ENCODE measurements at regions not wholly inside any gene's neighbourhood (a gene's known extent, or its start where the extent isn't known, plus 50 kb on each side); places are given as distances from the start of the nearest gene placed in this dataset.
"Not testable (repeated sequence)": the region's sequence is repeated elsewhere in the genome, so short reads cannot be mapped to it uniquely, and the experiment has no call there.

DNA sequence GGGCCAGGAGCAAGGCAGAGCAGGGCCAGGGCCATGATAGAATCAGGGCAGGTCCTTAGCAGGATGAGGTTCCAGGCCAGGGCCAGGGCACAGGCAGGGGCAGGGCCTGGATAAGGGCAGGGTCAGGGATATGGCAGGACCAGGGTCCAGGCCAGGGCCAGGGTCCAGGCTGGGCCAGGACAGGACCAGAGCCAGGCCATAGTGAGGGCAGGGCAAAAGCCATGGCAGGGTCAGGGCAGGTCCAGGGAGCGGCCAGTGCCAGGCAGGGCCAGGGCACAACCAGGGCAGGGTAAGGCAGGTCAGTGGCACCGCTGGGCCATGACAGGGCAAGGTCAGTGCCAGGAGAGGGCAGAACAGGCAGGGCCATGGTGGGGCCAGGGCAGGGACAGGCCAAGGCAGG, 152.2 kb downstream of the LIPI start:
- TF ChIP-seq SUZ12 (IDR thresholded peaks at IDR 0.05) = no peak
- TF ChIP-seq CTBP1 (IDR thresholded peaks at IDR 0.05; ENCODE audit: borderline replicate concordance) = no peak
- no peak for TF ChIP-seq L3MBTL2 (conservative IDR thresholded peaks at IDR 0.05)
- no peak for TF ChIP-seq FOXK2 (IDR thresholded peaks at IDR 0.05)
- TF ChIP-seq HDGF (IDR thresholded peaks at IDR 0.05; ENCODE audit: borderline replicate concordance) = no peak
- no peak for TF ChIP-seq ELF4 (IDR thresholded peaks at IDR 0.05)
- TF ChIP-seq FOXA1 (IDR thresholded peaks at IDR 0.05) = no peak
- TF ChIP-seq LEF1 (IDR thresholded peaks at IDR 0.05; ENCODE audit: borderline replicate concordance) = no peak
- TF ChIP-seq TARDBP (IDR thresholded peaks at IDR 0.05) = no peak
- TF ChIP-seq ARNT (IDR thresholded peaks at IDR 0.05) = no peak
- no peak for TF ChIP-seq FOXM1 (IDR thresholded peaks at IDR 0.05; ENCODE audit: borderline replicate concordance)
- TF ChIP-seq ZNF384 (IDR thresholded peaks at IDR 0.05) = no peak
- TF ChIP-seq, protein P1, sequence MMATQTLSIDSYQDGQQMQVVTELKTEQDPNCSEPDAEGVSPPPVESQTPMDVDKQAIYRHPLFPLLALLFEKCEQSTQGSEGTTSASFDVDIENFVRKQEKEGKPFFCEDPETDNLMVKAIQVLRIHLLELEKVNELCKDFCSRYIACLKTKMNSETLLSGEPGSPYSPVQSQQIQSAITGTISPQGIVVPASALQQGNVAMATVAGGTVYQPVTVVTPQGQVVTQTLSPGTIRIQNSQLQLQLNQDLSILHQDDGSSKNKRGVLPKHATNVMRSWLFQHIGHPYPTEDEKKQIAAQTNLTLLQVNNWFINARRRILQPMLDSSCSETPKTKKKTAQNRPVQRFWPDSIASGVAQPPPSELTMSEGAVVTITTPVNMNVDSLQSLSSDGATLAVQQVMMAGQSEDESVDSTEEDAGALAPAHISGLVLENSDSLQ (IDR thresholded peaks at IDR 0.05) = no peak
- no peak for TF ChIP-seq SP1 (IDR thresholded peaks at IDR 0.05)
- no peak for TF ChIP-seq BHLHE40 (IDR thresholded peaks at IDR 0.05; ENCODE audit: borderline replicate concordance)
- TF ChIP-seq NFRKB (IDR thresholded peaks at IDR 0.05) = no peak
- ChIA-PET POLR2A (no interaction called here), CTCF (no interaction called here)
- DNase-seq (ENCODE audit: extremely low spot score) = no peak

DNA sequence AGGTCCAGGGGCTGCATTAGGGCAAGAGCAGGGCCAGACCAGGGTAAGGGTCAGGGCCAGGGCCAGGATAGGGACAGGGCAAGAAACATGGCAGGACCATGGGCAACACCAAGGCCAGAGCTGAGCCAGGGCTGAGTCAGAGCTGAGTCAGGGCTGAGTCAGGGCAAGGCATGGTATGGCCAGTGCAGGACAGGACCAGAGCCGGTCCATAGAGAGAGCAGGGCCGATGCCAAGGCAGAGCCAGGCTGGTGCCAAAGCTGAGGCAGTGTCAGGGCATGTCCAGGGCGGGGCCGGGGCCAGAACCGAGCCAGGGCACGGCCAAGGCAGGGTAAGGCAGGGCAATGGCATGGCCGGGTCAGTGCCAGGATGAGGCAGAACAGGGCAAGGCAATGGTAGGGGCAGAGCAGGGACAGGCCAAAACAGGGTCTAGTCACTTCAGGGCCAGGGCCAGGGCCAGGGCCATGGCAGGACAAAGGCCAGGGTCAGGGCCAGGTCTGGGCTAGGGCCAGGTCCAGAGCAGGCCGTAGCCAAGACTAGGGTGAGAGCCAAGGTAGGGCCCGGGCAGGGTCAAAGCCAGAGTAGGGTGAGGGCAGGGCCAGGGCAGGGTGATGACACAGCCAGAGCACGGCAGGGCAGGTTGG, 152.8 kb downstream of the LIPI start:
- CTCF ChIA-PET; DNase-seq (ENCODE audit: extremely low spot score); POLR2A ChIA-PET: not testable (repeated sequence)

DNA sequence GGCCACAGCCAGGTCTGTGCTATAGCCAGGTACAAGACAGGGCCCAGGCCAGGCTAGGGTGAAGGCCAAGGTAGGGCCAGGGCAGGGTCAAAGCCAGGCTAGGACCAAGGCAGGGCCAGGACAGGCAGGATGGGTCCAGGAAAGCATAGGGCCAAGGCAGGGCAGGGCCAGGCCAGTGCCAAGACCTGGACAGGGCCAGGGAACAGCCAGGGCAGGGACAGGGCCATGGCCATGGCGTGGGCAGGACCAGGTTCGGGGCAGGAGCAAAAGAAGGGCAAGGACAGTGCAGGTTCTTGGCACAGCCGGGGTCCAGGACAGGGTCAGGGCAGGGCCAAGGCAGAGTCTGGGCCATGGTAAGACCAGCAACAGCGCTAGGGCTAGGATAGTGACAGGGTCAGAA, 153.4 kb downstream of the LIPI start:
- ChIA-PET CTCF (no interaction called here), POLR2A (no interaction called here)
- TF ChIP-seq ZNF384 (IDR thresholded peaks at IDR 0.05) (no peak), BHLHE40 (IDR thresholded peaks at IDR 0.05; ENCODE audit: borderline replicate concordance) (no peak), CTBP1 (IDR thresholded peaks at IDR 0.05; ENCODE audit: borderline replicate concordance) (no peak), SP1 (IDR thresholded peaks at IDR 0.05) (no peak), ELF4 (IDR thresholded peaks at IDR 0.05) (no peak), LEF1 (IDR thresholded peaks at IDR 0.05; ENCODE audit: borderline replicate concordance) (no peak), ARNT (IDR thresholded peaks at IDR 0.05) (no peak), L3MBTL2 (conservative IDR thresholded peaks at IDR 0.05) (no peak), FOXA1 (IDR thresholded peaks at IDR 0.05) (no peak), FOXM1 (IDR thresholded peaks at IDR 0.05; ENCODE audit: borderline replicate concordance) (no peak)
- no peak for DNase-seq (ENCODE audit: extremely low spot score)

DNA sequence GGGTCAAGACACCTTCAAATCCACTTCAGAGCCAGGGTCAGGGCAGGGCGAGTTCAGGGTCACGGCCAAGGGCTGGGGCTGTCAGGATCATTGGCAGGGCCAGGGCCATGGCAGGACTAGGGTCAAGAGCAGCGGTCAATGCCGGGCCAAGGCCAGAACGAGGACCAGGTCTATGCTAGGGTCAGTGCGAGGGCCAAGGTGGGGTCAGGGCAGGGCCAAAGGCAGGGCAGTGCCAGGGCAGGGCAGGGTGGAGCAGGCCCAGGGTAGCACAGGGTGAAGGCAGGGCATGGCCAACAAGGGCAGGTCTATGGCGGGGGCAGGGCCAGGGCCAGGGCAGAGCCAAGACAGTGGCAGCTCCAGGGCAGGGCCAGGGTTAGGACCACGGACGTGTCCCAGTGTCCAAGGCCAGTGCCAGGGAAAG, 154.0 kb downstream of the LIPI start:
- CTCF ChIA-PET = interaction anchor here (0.6 kb wide), 1 partner anchor 17 kb away, joined by 3 read pairs; no protein-coding TSS in a partner anchor
- POLR2A ChIA-PET = no interaction called here
- DNase-seq (ENCODE audit: extremely low spot score) = no peak
- no peak for TF ChIP-seq FOXK2 (IDR thresholded peaks at IDR 0.05)
- TF ChIP-seq L3MBTL2 (conservative IDR thresholded peaks at IDR 0.05) = no peak
- TF ChIP-seq, protein P1 (IDR thresholded peaks at IDR 0.05) = no peak
- no peak for TF ChIP-seq SUZ12 (IDR thresholded peaks at IDR 0.05)
- no peak for TF ChIP-seq BHLHE40 (IDR thresholded peaks at IDR 0.05; ENCODE audit: borderline replicate concordance)
- no peak for TF ChIP-seq TARDBP (IDR thresholded peaks at IDR 0.05)
- TF ChIP-seq FOXM1 (IDR thresholded peaks at IDR 0.05; ENCODE audit: borderline replicate concordance) = no peak

DNA sequence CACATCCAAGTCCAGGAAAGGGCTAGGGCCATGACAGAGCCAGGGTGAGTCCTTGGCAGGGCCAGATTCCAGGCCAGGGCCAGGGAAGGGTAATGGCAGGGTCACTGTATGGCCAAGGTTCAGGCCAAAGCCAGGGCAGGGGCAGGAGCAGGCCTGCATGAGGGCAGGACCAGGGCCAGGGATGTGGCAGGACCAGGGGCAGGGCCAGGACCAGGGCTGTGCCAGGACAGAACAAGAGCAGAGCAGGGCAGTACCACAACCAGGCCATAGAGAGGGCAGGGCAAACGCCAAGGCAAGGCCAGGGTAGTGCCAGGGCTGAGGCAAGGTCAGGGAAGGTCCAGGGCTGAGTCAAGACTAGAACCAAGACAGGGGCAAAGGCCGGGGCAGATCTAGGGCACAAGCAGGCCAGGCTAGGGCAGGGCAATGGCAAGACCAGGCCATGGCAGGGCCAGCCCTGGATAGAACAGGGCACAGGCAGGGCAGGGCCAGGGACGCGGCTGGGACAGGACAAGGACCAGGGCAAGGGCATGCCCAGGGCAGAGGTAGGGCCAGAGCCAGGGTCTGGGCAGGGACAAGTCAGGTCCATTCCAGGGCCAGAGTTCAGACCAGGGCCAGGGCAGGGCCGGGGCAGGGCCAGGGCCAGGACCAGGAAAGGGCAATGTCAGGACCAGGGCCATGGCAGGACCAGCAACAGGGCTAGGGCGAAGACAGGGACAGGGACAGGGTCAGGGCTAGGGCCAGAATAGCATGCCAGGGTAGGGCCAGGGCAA, 154.8 kb downstream of the LIPI start:
- CTCF ChIA-PET; POLR2A ChIA-PET; DNase-seq (ENCODE audit: extremely low spot score): not testable (repeated sequence)

DNA sequence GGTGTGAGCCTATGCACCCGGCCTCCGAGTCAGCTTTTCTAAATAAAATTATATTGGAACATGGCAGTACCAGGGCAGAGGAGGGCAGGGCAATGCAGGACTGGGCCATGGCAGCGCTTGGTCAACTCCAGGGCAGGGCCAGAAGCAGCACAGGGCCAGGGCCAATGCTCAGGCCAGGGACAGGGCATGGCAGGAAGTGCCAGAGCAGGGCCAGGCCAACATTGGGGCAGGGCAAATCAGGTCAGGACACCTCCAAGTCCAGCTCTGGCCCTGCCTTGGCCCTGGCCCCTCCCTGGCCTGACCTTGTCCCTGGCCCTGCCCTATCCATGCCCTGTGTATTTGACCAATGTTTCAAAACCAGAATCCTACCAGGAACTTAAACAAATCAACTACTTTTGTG, 156.1 kb downstream of the LIPI start:
- no peak for DNase-seq (ENCODE audit: extremely low spot score)
- CTCF ChIA-PET = no interaction called here
- TF ChIP-seq ARNT (IDR thresholded peaks at IDR 0.05) (no peak), FOXK2 (IDR thresholded peaks at IDR 0.05) (no peak), SP1 (IDR thresholded peaks at IDR 0.05) (no peak), SUZ12 (IDR thresholded peaks at IDR 0.05) (no peak), HDGF (IDR thresholded peaks at IDR 0.05; ENCODE audit: borderline replicate concordance) (no peak)
- POLR2A ChIA-PET = no interaction called here

DNA sequence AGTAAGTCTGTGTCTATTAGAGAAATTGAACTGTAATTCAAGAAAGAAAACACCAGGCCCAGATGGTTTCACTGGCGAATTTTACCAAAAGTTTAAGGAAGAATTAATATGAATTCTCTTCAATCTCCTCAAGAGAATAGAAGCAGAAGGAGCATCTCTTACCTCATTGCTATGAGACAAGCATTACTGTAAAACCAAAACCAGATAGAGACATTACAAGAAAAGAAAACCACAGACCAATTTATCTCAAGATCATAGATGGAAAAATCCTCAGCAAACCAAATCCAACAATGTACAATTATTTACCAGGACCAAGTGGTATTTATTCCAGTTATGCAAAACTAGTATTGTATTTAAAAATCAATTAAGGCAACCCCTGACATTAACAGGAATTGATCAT, 160.6 kb downstream of the LIPI start:
- TF ChIP-seq HDGF (IDR thresholded peaks at IDR 0.05; ENCODE audit: borderline replicate concordance) (no peak), FOXA1 (IDR thresholded peaks at IDR 0.05) (no peak), SP1 (IDR thresholded peaks at IDR 0.05) (no peak), ELF4 (IDR thresholded peaks at IDR 0.05) (no peak), ARNT (IDR thresholded peaks at IDR 0.05) (no peak), SUZ12 (IDR thresholded peaks at IDR 0.05) (no peak), FOXK2 (IDR thresholded peaks at IDR 0.05) (no peak), BHLHE40 (IDR thresholded peaks at IDR 0.05; ENCODE audit: borderline replicate concordance) (no peak), LEF1 (IDR thresholded peaks at IDR 0.05; ENCODE audit: borderline replicate concordance) (no peak), TARDBP (IDR thresholded peaks at IDR 0.05) (no peak), CTBP1 (IDR thresholded peaks at IDR 0.05; ENCODE audit: borderline replicate concordance) (no peak)
- TF ChIP-seq, protein P1 (IDR thresholded peaks at IDR 0.05) = no peak
- ChIA-PET CTCF (no interaction called here), POLR2A (no interaction called here)
- DNase-seq (ENCODE audit: extremely low spot score) = no peak
